DOHH2 (cell line): ENCODE measurements at regions not wholly inside any gene's neighbourhood (a gene's known extent, or its start where the extent isn't known, plus 50 kb on each side); places are given as distances from the start of the nearest gene placed in this dataset.

Source experiments
- EZH2phosphoT487 ChIP-seq: fragments of 200-600 bp; sonication (generic); IDR thresholded peaks from 2 replicates; pipeline ENCODE4 v1.6.1; 2017; ENCODE audit warnings: borderline replicate concordance, mild to moderate bottlenecking, antibody characterized with exemption, low read length, moderate library complexity, mixed read lengths
- TF ChIP-seq, protein P1 (sequence below): fragments of 200-600 bp; sonication (generic); IDR thresholded peaks from one replicate; pipeline ENCODE4 v1.5.1; 2014; ENCODE audit warnings: antibody characterized with exemption, mild to moderate bottlenecking, low read depth, low read length; ENCODE audit not compliant: poor library complexity, severe bottlenecking

DNA sequence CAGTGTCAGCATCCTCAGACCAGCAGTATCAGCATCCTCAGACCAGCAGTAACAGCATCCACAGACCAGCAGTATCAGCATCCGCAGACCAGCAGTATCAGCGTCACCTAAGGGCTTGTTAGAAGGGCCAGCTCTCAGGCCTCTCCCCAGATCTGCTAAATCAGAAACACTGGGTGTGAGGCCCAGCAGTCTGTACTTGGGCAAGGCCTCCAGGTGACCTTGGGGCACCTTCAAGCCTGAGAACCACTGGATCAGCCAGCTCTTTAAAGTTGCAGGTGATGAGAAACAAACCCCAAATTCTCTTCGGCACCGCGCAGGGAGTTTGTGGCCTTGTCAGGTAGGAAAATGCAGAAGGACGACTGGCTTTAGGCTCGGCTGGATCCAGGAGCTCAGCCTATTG, 290.5 kb upstream of the CDH4 start:
- TF ChIP-seq, protein P1, sequence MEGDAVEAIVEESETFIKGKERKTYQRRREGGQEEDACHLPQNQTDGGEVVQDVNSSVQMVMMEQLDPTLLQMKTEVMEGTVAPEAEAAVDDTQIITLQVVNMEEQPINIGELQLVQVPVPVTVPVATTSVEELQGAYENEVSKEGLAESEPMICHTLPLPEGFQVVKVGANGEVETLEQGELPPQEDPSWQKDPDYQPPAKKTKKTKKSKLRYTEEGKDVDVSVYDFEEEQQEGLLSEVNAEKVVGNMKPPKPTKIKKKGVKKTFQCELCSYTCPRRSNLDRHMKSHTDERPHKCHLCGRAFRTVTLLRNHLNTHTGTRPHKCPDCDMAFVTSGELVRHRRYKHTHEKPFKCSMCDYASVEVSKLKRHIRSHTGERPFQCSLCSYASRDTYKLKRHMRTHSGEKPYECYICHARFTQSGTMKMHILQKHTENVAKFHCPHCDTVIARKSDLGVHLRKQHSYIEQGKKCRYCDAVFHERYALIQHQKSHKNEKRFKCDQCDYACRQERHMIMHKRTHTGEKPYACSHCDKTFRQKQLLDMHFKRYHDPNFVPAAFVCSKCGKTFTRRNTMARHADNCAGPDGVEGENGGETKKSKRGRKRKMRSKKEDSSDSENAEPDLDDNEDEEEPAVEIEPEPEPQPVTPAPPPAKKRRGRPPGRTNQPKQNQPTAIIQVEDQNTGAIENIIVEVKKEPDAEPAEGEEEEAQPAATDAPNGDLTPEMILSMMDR = no peak
- TF ChIP-seq EZH2phosphoT487 = no peak
